Pulmonary artery endothelial cell (primary cell): ENCODE measurements at regions not wholly inside any gene's neighbourhood (a gene's known extent, or its start where the extent isn't known, plus 50 kb on each side); places are given as distances from the start of the nearest gene placed in this dataset.

Experiments
- DNase-seq: peaks from one replicate; pipeline ENCODE4 v3.0.0-alpha.2; 2011; ENCODE audit warnings: low read depth, low spot score

GRCh38 chr11:32316232-32316631 is 119.1 kb downstream of the WT1 start:
- no peak for DNase-seq

- no peak for DNase-seq
These were observed 118.3 kb downstream of the WT1 start for GRCh38 chr11:32316858-32317642.

- DNase-seq = no peak
These were observed 117.7 kb downstream of the WT1 start for GRCh38 chr11:32317643-32318042.

GRCh38 chr11:32318071-32319055 is 117.0 kb downstream of the WT1 start:
- DNase-seq = no peak

- no peak for DNase-seq
These were observed 111.6 kb downstream of the WT1 start for GRCh38 chr11:32323814-32324130.

- no peak for DNase-seq
These were observed 110.2 kb downstream of the WT1 start for GRCh38 chr11:32325187-32325586.

- DNase-seq = no peak
These were observed 109.6 kb downstream of the WT1 start for GRCh38 chr11:32325725-32326124.

GRCh38 chr11:32326522-32326921 is 108.8 kb downstream of the WT1 start:
- DNase-seq = no peak

- DNase-seq = no peak
These were observed 106.9 kb downstream of the WT1 start for GRCh38 chr11:32328392-32328791.

GRCh38 chr11:32331098-32331497 is 104.2 kb downstream of the WT1 start:
- DNase-seq = no peak

- no peak for DNase-seq
These were observed 103.5 kb downstream of the WT1 start for GRCh38 chr11:32331792-32332191.

- DNase-seq = no peak
These were observed 102.4 kb downstream of the WT1 start for GRCh38 chr11:32332990-32333319.

GRCh38 chr11:32333320-32333991 is 101.9 kb downstream of the WT1 start:
- no peak for DNase-seq

GRCh38 chr11:32334822-32335221 is 100.5 kb downstream of the WT1 start:
- DNase-seq = no peak
